MCF 10A (cell line): ENCODE measurements at regions not wholly inside any gene's neighbourhood (a gene's known extent, or its start where the extent isn't known, plus 50 kb on each side); places are given as distances from the start of the nearest gene placed in this dataset.

Experiments
- BruUV-seq: library from RNA; stranded (reverse); fragments of 400-500 nt; replicated peaks from 2 replicates; lab custom pipeline; 2021; lab: Mats Ljungman, UMichigan
- CTCF ChIA-PET: fragments of 300-600 bp; sonication (Branson Sonifier 250); formaldehyde crosslinking; extraction: SDS; loops from one replicate; lab custom pipeline; 2021; ENCODE audit warnings: antibody characterized with exemption, inconsistent platforms; lab: Yijun Ruan, JAX
- POLR2A ChIA-PET: fragments of 300-600, 350-650 bp; sonication (Branson Sonifier 250); formaldehyde crosslinking; extraction: SDS; loops from one replicate; lab custom pipeline; 2020; ENCODE audit warnings: antibody characterized with exemption, inconsistent platforms; lab: Yijun Ruan, JAX
- DNase-seq: peaks from one replicate; pipeline ENCODE4 v3.0.0-alpha.2; 2018; ENCODE audit not compliant: unreplicated experiment
- H3K27ac Mint-ChIP-seq: one replicate; pipeline ENCODE4 v1.8.0; 2022; ENCODE audit warnings: mild to moderate bottlenecking, low read depth, mixed read lengths; ENCODE audit not compliant: unreplicated experiment
- H3K27me3 Mint-ChIP-seq: one replicate; pipeline ENCODE4 v1.8.0; 2022; ENCODE audit warnings: mixed read lengths; ENCODE audit not compliant: insufficient read depth, unreplicated experiment
- H3K36me3 Mint-ChIP-seq: one replicate; pipeline ENCODE4 v1.8.0; 2022; ENCODE audit warnings: mild to moderate bottlenecking, moderate library complexity, mixed read lengths; ENCODE audit not compliant: insufficient read depth, unreplicated experiment
- H3K4me1 Mint-ChIP-seq: one replicate; pipeline ENCODE4 v1.8.0; 2022; ENCODE audit warnings: mixed read lengths; ENCODE audit not compliant: insufficient read depth, unreplicated experiment
- H3K4me3 Mint-ChIP-seq: one replicate; pipeline ENCODE4 v1.8.0; 2022; ENCODE audit warnings: mild to moderate bottlenecking, moderate library complexity, mixed read lengths; ENCODE audit not compliant: unreplicated experiment
- H3K9me3 Mint-ChIP-seq: one replicate; pipeline ENCODE4 v1.8.0; 2022; ENCODE audit warnings: mixed read lengths; ENCODE audit not compliant: unreplicated experiment
- intact Hi-C: fragments of 100-400 bp; cut with micrococcal nuclease; formaldehyde crosslinking; loops from 2 replicates; pipeline ENCODE4 v1.14.1; 2022
- TF ChIP-seq, protein P1 (sequence below): fragments of 200-600 bp; IDR thresholded peaks from one replicate; pipeline ENCODE4 v1.8.0; 2022; ENCODE audit warnings: antibody characterized with exemption, mild to moderate bottlenecking; ENCODE audit not compliant: unreplicated experiment

DNA sequence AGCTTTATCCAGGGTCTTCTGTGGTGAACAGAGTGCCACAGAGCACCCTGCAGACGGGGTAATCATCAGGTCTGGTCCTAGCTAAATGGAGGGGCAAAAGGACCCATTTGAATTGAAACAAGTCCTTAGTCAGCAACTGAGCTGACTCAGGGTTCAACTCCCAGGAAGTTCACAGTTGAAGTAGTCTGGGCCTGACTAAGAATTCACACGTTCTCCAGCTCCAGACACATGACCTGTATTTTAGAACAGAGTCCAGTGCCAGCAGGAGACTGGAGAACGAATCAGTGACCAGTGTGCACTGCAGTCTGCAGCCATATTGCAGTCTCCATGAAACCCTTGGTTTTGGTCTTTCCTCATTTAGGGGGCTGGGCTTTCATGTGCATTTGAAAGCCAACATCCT is 85.2 kb downstream of the ELOVL4 start:
- no peak for DNase-seq
- no peak overlapping the region for H3K4me3 Mint-ChIP-seq
- no peaks in the 10 kb centered on the region for H3K9me3 Mint-ChIP-seq
- BruUV-seq = no TSS peak
- no peak overlapping the region for H3K27ac Mint-ChIP-seq
- intact Hi-C loops = no loop called here
- ChIA-PET POLR2A (no interaction called here), CTCF (interaction anchor here (1.2 to 2.3 kb wide), 2 partner anchors 48 to 84 kb away, joined by 3 to 9 read pairs; no protein-coding TSS in a partner anchor)
- TF ChIP-seq, protein P1, sequence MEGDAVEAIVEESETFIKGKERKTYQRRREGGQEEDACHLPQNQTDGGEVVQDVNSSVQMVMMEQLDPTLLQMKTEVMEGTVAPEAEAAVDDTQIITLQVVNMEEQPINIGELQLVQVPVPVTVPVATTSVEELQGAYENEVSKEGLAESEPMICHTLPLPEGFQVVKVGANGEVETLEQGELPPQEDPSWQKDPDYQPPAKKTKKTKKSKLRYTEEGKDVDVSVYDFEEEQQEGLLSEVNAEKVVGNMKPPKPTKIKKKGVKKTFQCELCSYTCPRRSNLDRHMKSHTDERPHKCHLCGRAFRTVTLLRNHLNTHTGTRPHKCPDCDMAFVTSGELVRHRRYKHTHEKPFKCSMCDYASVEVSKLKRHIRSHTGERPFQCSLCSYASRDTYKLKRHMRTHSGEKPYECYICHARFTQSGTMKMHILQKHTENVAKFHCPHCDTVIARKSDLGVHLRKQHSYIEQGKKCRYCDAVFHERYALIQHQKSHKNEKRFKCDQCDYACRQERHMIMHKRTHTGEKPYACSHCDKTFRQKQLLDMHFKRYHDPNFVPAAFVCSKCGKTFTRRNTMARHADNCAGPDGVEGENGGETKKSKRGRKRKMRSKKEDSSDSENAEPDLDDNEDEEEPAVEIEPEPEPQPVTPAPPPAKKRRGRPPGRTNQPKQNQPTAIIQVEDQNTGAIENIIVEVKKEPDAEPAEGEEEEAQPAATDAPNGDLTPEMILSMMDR = no peak
- no peaks in the 10 kb centered on the region for H3K27me3 Mint-ChIP-seq
- H3K36me3 Mint-ChIP-seq = no peaks in the 10 kb centered on the region
- no peaks in the 10 kb centered on the region for H3K4me1 Mint-ChIP-seq

GRCh38 chr6:79861023-79861422 is 86.3 kb downstream of the ELOVL4 start:
- Mint-ChIP-seq H3K36me3 (no peaks in the 10 kb centered on the region), H3K4me3 (no peak overlapping the region), H3K9me3 (no peaks in the 10 kb centered on the region), H3K27ac (no peak overlapping the region), H3K27me3 (no peaks in the 10 kb centered on the region), H3K4me1 (no peaks in the 10 kb centered on the region)
- CTCF ChIA-PET = interaction anchor here (0.8 to 1.0 kb wide), 2 partner anchors 9 to 32 kb away, joined by 3 read pairs; no protein-coding TSS in a partner anchor
- intact Hi-C loops = no loop called here
- POLR2A ChIA-PET = no interaction called here
- no peak for DNase-seq
- BruUV-seq = no TSS peak
- TF ChIP-seq, protein P1 = no peak

GRCh38 chr6:79847426-79847825 is 99.9 kb downstream of the ELOVL4 start:
- no peak overlapping the region for H3K27ac Mint-ChIP-seq
- intact Hi-C loops = no loop called here

GRCh38 chr6:79842376-79843040 is 104.8 kb downstream of the ELOVL4 start:
- H3K9me3 Mint-ChIP-seq = peaks cover 13% of the 10 kb centered on the region
- intact Hi-C loops = no loop called here
- H3K27me3 Mint-ChIP-seq = peaks cover 14% of the 10 kb centered on the region
- H3K4me1 Mint-ChIP-seq = no peaks in the 10 kb centered on the region
- no peak overlapping the region for H3K27ac Mint-ChIP-seq
- BruUV-seq = no TSS peak
- no peak overlapping the region for H3K4me3 Mint-ChIP-seq
- ChIA-PET CTCF (no interaction called here), POLR2A (no interaction called here)
- TF ChIP-seq, protein P1 = no peak
- no peak for DNase-seq
- H3K36me3 Mint-ChIP-seq = peaks cover 5% of the 10 kb centered on the region

More at GRCh38 chr6:79847426-79847825, 99.9 kb downstream of the ELOVL4 start:
- ChIA-PET CTCF (no interaction called here), POLR2A (interaction anchor here (0.5 to 0.9 kb wide), 2 partner anchors 7 to 22 kb away, joined by 3 to 5 read pairs; no protein-coding TSS in a partner anchor)
- Mint-ChIP-seq H3K36me3 (peaks cover 5% of the 10 kb centered on the region), H3K4me1 (no peaks in the 10 kb centered on the region), H3K27me3 (peaks cover 25% of the 10 kb centered on the region), H3K9me3 (peaks cover 7% of the 10 kb centered on the region), H3K4me3 (no peak overlapping the region)
- TF ChIP-seq, protein P1 = no peak
- no TSS peak for BruUV-seq
- DNase-seq = no peak
